NCI-H69 (cell line): ENCODE measurements at regions not wholly inside any gene's neighbourhood (a gene's known extent, or its start where the extent isn't known, plus 50 kb on each side); places are given as distances from the start of the nearest gene placed in this dataset.
"Not testable (repeated sequence)": the region's sequence is repeated elsewhere in the genome, so short reads cannot be mapped to it uniquely, and the experiment has no call there.

Experiments used
- DNase-seq: peaks from one replicate; lab custom pipeline; 2025; lab: John Stamatoyannopoulos, UW

DNA sequence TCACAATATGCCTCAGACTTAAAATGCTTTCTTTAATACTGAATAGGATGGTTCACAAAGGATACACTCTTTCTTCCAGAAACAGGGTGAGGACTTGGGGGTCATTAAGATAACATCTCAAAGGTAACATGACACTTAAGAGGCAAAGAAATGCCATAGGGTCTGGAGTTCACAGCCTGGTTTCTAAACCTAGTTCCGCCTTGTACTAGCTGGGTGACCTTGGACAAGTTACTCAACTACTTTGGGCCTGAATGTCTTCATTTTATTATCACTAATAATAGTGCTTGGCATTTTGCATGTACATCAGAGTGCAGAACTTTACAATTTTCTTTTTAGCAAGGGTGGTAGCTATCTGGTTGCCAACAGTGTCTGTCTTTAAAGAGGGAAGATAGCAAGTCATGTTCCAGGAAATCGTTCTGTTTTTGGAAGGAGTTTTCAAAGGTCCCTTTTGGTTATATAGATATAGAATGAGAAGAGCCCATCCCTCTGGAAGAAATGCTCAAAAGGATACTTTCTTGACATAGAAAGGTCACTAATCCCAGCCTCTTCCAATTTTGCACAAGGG, 257.8 kb downstream of the NUAK1 start:
- no peak for DNase-seq

DNA sequence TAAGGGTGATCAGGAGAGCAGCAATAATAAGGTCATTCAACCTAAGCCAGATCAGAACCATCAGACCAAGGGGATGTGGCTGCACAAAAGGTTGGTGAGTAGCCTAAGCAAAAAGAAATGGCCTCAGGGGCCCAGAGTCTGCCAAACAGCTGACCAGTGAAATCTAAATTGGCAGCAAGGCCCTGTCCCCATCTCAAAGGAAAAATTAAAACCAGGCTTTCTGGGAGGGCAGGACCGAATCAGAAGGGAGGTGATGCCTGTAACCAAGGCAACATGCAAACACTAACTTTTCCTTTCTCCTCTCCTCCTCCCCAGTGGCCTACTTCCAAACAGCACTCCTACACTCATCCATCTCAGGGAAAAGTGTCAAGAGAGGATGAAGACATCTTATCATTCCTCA, 256.4 kb downstream of the NUAK1 start:
- DNase-seq = no peak

DNA sequence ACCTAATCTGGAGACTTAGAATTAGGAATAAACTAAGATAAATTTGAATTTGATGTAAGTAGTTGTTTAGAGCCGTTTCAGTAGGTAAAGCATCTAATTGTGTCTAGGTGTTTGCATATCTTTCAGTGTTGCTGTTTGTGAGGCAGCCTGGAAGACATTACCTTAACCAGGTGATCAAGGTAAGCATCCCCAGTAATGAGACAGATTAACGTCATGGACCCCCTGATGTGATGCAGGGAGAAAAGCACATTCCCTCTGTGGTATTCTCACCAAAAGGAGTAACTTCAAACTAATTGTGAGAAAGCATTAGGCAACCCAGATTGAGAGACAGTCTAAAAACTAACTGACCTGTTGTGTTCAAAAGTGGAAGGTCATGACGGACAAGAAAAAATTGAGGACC, 251.6 kb downstream of the NUAK1 start:
- DNase-seq = no peak

DNA sequence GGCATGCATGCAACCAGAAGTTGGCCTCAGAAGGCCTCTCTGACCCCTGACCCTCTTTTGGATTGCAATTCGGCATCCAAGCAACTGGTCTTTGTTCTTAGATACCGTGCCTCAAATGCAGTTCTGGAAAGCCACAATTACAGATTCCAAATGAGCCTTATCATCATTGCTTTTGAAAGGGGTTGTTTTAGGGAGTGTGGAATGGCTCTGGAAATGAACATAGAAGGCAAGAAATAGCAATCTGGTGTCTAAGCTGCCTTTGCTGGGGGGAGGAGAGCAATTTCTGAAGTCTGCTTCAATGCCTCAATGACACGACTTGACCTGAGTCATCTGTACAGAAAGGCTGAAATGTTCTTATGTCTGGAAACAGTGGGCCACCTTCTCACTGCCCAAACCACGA, 250.1 kb downstream of the NUAK1 start:
- DNase-seq = no peak

DNA sequence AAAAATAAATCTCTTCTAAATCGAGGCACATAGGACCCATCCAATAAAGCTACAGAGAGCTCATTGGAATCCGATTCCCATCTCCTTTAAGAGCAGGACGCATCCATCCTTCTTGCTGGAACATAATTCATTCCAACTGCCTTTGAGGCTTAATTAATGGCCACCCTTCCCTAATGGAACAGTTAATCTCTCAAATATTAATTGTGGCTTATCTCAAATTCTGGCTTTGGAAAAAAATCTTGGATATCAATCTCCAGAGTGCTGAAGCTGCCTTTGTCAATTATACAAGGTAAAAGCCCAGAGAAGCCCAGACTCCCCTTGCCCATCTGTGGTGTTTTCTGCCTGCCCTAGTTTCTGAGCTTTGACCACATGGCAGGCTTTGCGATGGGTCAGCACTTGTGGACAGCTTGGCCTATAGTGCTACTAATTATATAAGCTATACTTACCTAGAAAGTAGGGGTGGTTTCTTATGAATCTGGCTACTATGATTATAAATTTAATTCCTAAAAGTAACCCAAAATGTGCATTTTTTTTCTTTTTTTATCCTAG, 246.3 kb downstream of the NUAK1 start:
- DNase-seq = no peak

DNA sequence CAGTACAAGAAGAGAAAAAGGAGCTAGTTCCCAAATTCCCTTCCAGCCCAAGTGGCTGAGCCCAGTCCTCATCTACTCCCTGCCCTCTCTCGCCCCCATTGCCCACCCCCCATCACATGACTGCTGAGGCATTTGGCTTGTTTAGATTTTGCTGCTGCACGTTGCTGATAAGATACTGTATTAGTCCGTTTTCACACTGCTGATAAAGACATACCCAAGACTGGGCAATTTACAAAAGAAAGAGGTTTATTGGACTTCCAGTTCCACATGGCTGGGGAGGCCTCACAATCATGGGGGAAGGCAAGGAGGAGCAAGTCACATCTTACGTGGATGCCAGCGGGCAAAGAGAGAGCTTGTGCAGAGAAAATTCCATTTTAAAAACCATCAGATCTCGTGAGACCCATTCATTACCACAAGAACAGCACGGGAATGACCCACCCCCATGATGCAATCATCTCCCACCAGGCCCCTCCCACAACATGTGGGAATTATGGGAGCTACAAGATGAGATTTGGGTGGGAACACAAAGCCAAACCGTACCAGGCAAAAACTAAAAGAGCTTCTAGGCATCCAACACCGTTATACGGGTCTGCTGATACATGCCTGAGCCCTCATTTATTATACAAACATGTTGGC, 243.4 kb downstream of the NUAK1 start:
- not testable (repeated sequence) for DNase-seq

DNA sequence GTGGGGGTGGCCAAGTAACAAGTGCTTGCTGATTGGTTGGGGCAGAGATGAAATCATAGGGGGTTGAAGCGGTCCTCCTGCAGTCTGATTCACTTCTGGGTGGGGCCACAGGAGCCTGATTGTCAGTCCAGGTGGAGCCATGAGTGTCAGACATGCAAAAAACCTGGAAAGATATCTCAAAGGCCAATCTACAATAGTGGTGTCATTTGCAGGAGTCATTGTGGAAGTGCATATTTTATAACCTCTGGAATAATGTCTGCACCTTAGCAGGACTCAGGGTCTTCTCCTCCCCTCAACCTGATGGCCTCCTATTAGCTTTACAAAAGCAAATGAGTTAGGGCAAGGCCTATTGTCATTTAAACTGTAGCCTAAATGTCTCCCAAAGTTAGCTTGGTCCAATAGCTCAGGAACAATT, 241.4 kb downstream of the NUAK1 start:
- DNase-seq = no peak

DNA sequence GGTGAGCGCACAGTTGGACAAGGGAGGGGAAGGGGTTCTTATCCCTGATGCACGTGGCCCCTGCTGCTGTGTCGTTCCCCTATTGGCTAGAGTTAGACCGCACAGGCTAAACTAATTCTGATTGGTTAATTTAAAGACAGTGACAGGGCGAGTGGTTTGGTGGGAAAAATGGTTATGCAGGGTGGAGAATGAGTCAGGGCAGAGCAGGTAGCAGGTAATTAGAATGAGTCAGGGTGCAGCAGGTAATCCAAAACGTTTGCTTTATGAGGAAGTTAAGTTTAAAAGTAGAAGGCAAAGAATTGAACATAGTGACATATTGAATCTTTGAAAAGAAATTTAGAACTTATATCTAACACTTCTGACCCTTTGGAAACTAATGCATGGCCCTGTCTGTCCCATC, 240.5 kb downstream of the NUAK1 start:
- not testable (repeated sequence) for DNase-seq

DNA sequence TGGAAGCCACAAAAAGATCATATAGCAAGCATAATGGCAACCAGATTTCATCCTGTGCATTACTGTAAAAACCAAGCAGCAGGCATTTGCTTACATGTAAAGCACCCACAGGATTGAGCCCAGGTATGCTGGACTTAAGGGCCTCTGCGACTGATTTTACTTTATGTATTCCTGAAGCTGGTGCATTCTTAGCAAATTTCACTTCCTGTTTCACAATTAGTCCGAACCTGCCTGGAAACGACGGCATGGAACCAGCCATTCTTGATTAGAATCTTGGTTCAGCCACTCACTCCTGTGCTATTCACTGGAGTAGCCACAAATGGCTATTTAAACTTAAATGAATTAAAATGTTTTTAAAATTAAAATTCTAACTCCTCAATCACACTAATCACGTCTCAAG, 239.2 kb downstream of the NUAK1 start:
- DNase-seq = no peak

DNA sequence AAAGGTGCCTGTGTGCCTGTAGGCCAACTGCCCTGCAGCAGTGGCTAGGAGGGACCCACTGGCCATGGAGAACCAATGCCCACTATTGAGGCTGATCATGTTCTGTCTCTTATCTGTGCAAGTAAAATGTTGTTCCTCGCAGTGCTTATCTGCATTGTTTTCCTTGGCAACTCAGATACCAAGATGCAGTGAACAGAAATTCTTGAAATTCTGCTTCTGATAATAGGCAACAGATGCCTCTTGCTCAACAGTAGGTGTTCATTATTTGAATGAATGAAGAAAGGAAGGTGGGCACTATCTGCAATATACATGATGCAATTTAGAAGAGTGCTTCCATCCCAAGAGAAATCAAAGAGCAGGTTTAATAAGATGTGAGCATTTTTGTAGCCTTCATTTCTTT, 232.2 kb downstream of the NUAK1 start:
- no peak for DNase-seq

DNA sequence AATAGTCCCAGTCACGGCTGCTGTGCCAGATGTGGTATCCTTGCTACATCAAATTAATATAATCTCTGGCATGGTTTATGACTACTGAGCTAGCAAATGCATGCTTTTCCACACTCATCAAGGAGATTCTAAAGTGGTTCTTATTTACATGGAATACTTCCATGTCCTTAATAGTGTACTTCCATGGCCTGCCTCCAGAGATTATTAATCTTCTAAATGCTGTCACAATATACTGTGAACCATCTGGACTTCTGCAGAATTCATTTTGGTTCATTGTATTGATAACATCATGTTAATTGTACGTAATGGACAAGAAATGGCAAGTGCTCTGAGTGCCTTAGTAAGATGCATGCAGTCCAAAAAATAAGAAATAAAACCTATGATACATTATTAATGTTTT, 230.8 kb downstream of the NUAK1 start:
- peak; percentile 58 for DNase-seq

DNA sequence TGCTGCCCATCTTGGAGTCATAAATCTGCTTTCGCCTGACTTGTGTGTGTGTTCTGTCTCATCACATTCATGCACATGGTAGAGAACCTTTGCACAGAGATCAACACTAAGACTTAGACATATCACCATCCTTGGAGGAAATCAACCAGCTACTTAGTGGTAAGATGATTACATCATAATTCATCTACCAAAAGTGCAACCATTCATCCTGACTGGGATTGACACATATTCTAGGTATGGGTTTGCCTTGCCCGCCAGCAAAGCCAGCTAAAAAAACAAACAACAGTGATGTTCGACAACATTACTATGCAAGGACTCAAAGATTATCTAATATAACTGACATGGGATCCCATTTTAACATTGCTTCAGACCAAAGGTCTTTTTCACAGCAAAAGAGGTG, 228.7 kb downstream of the NUAK1 start:
- DNase-seq = no peak

DNA sequence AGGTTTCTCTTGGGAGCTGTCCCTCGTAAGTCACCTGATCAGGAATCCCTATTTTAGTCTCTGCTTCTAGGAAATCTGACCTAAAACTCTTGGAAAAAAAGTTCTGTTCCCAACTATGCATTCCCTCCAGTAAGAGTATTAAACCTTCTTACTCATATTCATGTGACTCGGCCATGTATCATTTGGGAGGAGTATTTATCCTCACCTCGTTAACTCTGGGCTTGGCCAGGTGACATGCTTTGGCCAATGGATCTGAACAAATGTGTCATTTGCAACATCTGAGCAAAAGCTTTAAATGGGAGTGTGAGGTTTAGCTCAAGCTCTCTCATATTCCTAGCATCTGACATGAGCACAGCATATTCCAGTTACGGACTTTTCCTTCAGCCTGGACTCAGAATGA, 226.8 kb downstream of the NUAK1 start:
- DNase-seq = peak; percentile 10

DNA sequence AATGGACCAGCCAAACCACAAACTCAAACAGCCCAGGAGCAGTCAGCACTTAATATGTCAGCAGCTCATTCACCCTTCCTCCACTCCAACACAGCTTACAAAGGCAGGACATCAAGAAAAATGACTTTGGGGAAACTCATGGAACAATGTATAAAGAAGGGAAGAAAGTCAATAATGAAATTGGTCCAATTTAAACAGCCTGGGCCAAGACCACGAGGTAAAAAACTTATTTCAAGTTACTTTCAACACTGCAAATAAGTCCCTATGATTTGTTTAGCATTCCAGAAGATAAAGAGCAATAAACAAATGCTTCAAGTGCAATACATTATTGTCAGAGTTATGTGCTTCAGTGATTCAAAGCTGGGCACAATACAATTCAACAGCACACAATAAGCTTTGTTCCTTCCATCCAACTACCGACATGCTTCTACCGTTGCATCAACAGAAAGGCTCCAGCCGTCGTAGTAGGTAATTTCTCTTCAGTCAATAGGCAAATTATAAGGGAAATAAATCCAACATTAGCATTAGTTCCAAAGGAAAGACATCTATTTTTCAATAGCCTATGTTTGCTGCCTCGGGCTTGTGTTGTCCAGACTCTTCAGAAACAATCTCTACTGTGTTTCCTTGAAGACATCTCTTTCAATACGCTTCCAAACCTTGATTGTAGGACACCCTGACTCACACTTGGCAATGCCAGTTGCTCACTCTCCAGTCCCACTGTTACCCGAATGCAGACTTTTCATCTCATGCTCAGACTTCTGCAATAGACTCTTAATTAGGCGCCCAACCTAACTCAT, 225.7 kb downstream of the NUAK1 start:
- DNase-seq = no peak

DNA sequence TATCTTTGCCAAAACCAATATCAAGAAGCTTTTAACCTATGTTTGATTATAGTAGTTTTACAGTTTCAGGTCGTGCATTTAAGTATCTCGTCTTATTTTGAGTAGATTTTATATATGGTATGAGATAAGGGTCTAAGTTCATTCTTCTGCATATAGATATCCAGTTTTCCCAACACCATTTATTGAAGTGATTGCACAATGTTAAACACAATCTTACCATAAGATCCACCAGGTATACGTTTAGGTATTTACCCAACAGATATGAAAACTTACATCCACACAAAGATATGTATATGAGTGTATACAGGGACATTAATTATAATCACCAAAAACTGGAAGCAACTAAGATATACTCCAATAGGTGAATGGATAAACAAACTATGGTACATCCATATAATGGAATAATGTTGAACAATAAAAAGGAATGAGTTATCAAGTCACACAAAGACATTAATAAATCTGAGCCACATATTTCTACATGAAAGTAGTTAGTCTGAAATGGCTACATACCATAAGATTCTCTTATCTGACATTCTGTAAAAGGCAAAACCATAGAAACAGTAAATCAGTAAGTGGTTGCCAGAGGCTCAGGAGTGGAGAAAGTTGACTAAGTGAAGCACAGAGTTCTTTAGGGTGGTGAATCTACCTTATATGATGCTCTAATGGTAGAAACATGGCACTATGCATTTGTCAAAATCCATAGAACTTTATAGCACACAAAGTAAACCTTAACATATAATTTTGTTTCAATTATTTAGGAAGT, 222.6 kb downstream of the NUAK1 start:
- DNase-seq = no peak

DNA sequence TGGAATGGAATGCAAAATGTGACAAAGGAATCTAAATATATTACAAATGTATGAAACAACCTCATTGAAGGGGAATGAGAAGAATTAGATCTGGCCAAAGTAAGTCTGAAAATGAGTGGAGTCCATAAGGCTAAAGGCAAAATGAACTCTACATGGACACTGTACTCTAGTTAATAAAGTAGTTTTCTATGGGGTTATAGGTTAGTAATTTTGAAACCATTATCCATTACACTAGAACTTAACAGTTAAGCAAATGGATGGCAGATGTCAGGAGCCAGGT, 222.1 kb downstream of the NUAK1 start:
- no peak for DNase-seq

DNA sequence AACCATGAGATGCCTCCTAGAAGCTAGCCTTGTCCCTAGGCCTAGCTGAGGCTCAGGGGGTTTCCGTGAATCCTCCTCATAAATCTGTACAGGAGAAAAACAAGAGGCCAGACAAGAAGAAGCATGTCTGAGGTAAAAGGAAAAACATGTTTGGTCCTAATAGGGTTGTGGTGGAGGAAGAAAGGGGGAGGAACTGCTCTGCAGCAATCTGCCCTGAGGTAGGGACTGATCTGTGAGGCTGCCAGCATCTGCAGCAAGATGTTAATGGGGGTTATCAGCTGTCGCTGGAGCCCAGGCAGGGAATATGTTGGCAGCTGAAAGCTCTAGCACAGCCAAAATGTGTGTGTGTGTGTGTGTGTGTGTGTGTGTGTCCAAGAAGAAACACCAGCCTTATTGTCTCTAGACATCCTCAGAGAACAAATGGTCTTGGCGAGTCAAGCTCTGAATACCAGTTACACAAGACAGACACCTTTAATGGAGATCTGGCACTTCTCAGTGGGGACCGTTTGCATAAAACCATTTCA, 218.5 kb downstream of the NUAK1 start:
- DNase-seq = no peak

DNA sequence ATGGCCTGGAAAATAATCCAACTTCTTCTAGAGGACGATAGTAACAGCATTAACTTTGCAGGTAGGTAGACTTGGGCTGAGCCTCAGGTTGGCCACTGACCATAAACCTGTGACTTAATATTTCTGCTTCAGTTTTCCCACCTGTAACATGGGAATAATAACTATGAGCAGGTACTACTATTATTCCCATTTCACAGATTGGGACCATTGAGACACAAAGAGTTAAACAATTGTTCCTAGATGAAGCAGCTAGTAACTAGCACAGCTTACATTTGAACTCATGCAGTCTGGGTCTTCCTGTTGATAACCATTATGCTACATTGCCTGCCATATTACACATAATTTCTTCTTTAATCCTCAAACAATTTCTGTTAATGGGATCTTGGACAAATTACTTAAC, 217.7 kb downstream of the NUAK1 start:
- DNase-seq = no peak

DNA sequence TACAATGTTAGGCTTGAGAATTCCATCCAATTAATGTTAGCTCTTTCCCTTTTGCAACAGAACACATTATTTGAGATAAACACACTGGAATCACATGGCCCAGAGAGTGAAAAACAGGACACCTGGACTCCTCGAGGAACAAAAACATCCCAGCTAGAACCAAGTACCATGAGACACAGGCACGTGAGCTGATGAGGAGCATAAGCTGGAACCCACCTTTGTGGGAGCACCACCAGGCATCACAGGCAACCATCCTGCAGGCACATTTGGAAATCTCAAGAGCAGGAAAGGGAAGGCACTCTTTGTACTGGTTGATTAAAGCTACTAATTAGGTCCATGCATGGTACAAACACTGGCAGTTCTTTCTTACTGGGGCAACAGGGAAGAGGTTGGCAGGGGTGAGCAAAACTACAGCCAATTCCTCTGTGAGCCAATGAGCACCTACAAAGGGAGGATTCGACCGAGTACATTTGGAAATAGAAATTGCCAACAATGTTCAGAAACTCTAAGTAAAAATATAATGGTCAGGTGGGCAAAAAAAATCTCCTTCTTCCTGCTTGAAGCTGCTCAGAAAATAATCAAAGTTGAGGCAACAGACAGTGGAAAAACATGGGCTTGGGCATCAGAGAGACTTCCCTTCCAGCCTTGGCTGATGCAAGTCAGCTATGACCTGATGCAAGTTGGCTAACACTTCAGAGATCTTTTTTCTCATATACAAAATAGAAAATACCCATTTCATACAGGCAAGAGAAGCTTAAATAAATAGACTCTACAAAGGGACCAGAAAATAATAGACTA, 216.7 kb downstream of the NUAK1 start:
- DNase-seq = no peak

DNA sequence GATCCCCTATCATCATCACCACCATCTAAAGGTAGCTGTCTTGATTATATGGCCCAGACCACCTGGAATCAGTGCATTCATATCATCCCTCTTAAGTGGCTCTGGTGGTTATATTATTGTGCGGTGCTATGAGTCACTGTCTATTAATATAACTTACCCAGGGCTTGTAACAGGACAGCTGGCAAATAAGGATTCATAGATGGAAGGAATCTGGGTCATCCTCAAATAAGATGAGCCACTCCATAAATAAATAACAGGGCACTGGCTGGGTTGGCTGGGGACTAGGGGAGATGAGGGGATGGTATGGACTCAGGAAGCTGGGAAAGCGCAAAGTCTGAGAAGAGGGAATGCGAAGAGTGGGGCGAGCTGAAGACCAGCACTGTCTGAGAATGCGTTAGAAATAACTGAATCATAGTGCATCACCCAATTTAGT, 216.1 kb downstream of the NUAK1 start:
- DNase-seq = peak; percentile 58

DNA sequence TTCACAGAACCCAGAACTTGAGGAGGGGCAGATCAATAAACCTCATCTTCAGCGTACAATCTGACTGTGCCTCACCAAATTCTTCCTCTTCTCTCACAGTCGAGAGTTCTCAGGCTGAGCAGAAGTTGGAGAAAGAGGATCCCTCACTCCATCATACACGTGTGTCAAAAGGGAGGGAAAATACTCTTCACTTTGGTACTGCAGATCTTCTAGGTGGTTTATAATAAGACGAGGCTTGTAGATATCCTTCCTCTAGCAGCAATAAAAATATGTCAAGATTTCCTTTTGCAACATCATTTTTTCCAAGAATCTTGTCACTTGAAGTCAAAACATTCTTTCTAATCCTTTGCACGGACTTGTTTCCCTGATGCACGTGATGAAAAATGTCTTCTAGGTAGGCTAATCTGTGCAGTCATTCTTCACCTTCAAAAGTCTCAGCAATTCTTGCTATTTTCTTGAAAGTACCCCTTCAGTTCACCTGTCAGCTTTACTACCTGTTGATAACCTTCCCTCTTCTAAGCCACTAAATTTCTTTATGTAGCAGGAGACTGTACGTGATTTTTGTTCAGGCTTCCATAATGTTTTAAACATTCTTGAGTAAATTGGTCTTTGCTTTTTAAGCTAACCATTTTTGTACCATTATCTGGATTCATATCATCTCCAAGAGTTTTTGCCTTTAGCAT, 214.1 kb downstream of the NUAK1 start:
- DNase-seq = no peak
